GM12878 (cell line): ENCODE measurements at regions not wholly inside any gene's neighbourhood (a gene's known extent, or its start where the extent isn't known, plus 50 kb on each side); places are given as distances from the start of the nearest gene placed in this dataset.

Experiments
- ATAC-seq: fragments of 200-7000 bp; cut with Tn5 transposase; 3 replicates; pipeline ENCODE4 v1.9.1; 2020; ENCODE audit warnings: mild to moderate bottlenecking, moderate library complexity
- BruUV-seq: library from RNA; stranded (reverse); fragments of 400-500 nt; replicated peaks from 2 replicates; lab custom pipeline; 2021; lab: Mats Ljungman, UMichigan
- CTCF ChIA-PET: fragments of 300-600 bp; sonication (Branson Sonifier 250); formaldehyde crosslinking; extraction: SDS; loops from one replicate; lab custom pipeline; 2021; ENCODE audit warnings: inconsistent platforms; lab: Yijun Ruan, JAX
- POLR2A ChIA-PET: fragments of 350-600 bp; formaldehyde crosslinking; extraction: SDS; loops from one replicate; lab custom pipeline; 2021; ENCODE audit warnings: inconsistent platforms; lab: Charles Lee
- RAD21 ChIA-PET: fragments of 300-600 bp; sonication (Branson Sonifier 250); formaldehyde crosslinking; loops from one replicate; lab custom pipeline; 2023; ENCODE audit warnings: antibody characterized with exemption; ENCODE audit not compliant: unreplicated experiment; lab: Charles Lee
- SMC1A ChIA-PET: fragments of 300-600 bp; sonication (Branson Sonifier 250); formaldehyde crosslinking; loops from one replicate; lab custom pipeline; 2023; ENCODE audit not compliant: unreplicated experiment, uncharacterized antibody; lab: Charles Lee
- DNase-seq: peaks from one replicate; pipeline ENCODE4 v3.0.0-alpha.2; 2011; ENCODE audit warnings: low read depth, low spot score
- FAIRE-seq: peaks from 3 replicates; lab custom pipeline; 2011; peaks lifted over from hg19 to GRCh38; lab: Jason Lieb, UNC
- H2AFZ ChIP-seq: 2 replicates; pipeline ENCODE4 v1.6.0; 2011; ENCODE audit warnings: low read depth, low read length, control low read depth; ENCODE audit not compliant: control insufficient read depth
- H3K27ac ChIP-seq: 2 replicates; pipeline ENCODE4 v1.5.1; 2011; ENCODE audit warnings: control low read depth; ENCODE audit not compliant: control insufficient read depth, insufficient read depth
- H3K27me3 ChIP-seq, 2 experiments: replicated peaks in 1 of 2; 2 replicates each; pipeline versions ENCODE4 v1.6.0 to v1.6.1; 2011; ENCODE audit warnings: low read length in 1 of 2; ENCODE audit not compliant: control insufficient read depth in 2 of 2, insufficient read depth in 2 of 2
- H3K36me3 ChIP-seq, 2 experiments: 2 replicates each; pipeline ENCODE4 v1.5.1; 2011; ENCODE audit warnings: low read length in 1 of 2; ENCODE audit not compliant: control insufficient read depth in 2 of 2, insufficient read depth in 2 of 2
- H3K4me1 ChIP-seq: 2 replicates; pipeline ENCODE4 v1.6.1; 2011; ENCODE audit warnings: mild to moderate bottlenecking, low read length, moderate library complexity, mixed read lengths; ENCODE audit not compliant: control insufficient read depth, insufficient read depth
- H3K4me2 ChIP-seq: 2 replicates; pipeline ENCODE4 v1.6.0; 2011; ENCODE audit warnings: control low read depth; ENCODE audit not compliant: control insufficient read depth, insufficient read depth
- H3K4me3 ChIP-seq: fragments of 200-600 bp; sonication (generic); 2 replicates; pipeline ENCODE4 v1.5.1; 2016
- H3K79me2 ChIP-seq: 2 replicates; pipeline ENCODE4 v1.6.0; 2011; ENCODE audit warnings: low read length; ENCODE audit not compliant: control insufficient read depth, insufficient read depth
- H3K9ac ChIP-seq: 2 replicates; pipeline ENCODE4 v1.8.0; 2011; ENCODE audit warnings: low read length, control low read depth, mixed read lengths; ENCODE audit not compliant: control insufficient read depth, insufficient read depth
- H3K9me3 ChIP-seq: replicated peaks from 3 replicates; pipeline ENCODE4 v1.5.1; 2011; ENCODE audit warnings: mild to moderate bottlenecking, low read length; ENCODE audit not compliant: control insufficient read depth, insufficient read depth
- H4K20me1 ChIP-seq: 2 replicates; pipeline ENCODE4 v1.6.0; 2011; ENCODE audit not compliant: control insufficient read depth, insufficient read depth
- CHD2 ChIP-seq: IDR thresholded peaks from 2 replicates; pipeline ENCODE4 v1.6.1; 2011; ENCODE audit warnings: low read depth, low read length, improper control_type of control experiment, borderline replicate concordance
- EGR1 ChIP-seq, 2 experiments: IDR thresholded peaks; 1 replicate in 1 of 2; 2 replicates in 1 of 2; pipeline ENCODE4 v1.6.1; 2011 to 2012; ENCODE audit warnings: low read depth in 2 of 2, low read length in 2 of 2, borderline replicate concordance in 1 of 2, mild to moderate bottlenecking in 1 of 2, moderate library complexity in 1 of 2
- ETV6 ChIP-seq, 2 experiments: fragments of 450-650 bp in 1 of 2; IDR thresholded peaks in 1 of 2; conservative IDR thresholded peaks in 1 of 2; 2 replicates each; pipeline ENCODE4 v1.6.1; 2014; ENCODE audit warnings: antibody characterized with exemption in 1 of 2, borderline replicate concordance in 1 of 2, low read depth in 1 of 2, mild to moderate bottlenecking in 1 of 2, moderate library complexity in 1 of 2
- GABPA ChIP-seq: IDR thresholded peaks from 2 replicates; pipeline ENCODE4 v1.6.1; 2014; ENCODE audit warnings: antibody characterized with exemption, low read depth, mild to moderate bottlenecking, inconsistent platforms
- KDM1A ChIP-seq: fragments of 200-600 bp; sonication (generic); IDR thresholded peaks from 2 replicates; pipeline ENCODE4 v1.6.1; 2016; ENCODE audit warnings: borderline replicate concordance
- MEF2A ChIP-seq: IDR thresholded peaks from 2 replicates; pipeline ENCODE4 v1.6.1; 2011; ENCODE audit warnings: low read depth, mild to moderate bottlenecking, low read length, moderate library complexity; ENCODE audit not compliant: insufficient read depth
- SMAD1 ChIP-seq: fragments of 450-650 bp; IDR thresholded peaks from 2 replicates; pipeline ENCODE4 v1.6.1; 2018; ENCODE audit warnings: mild to moderate bottlenecking, low read depth; ENCODE audit not compliant: partially characterized antibody
- SREBF1 ChIP-seq: IDR thresholded peaks from 2 replicates; pipeline ENCODE4 v1.6.1; 2012; ENCODE audit warnings: mild to moderate bottlenecking, low read length
- ZNF622 ChIP-seq: fragments of 450-650 bp; IDR thresholded peaks from 2 replicates; pipeline ENCODE4 v1.6.1; 2017; ENCODE audit warnings: mild to moderate bottlenecking, inconsistent platforms
- WGBS: methylation state at CpG from one replicate; pipeline ENCODE4 v1.1.6; 2016; ENCODE audit warnings: low lambda C conversion rate; ENCODE audit not compliant: insufficient replicate concordance, insufficient coverage; ENCODE audit errors: missing lambda C conversion rate; 5-methylcytosine and 5-hydroxymethylcytosine counted together
- in situ Hi-C: fragments of 300-500 bp; cut with MboI; formaldehyde crosslinking; loops from 9 replicates; pipeline ENCODE4 v1.14.3; 2018; ENCODE audit warnings: mixed read lengths
- intact Hi-C: fragments of 100-400 bp; cut with micrococcal nuclease; formaldehyde crosslinking; loops from one replicate; pipeline ENCODE4 v1.14.2; 2022; ENCODE audit not compliant: unreplicated experiment
- TF ChIP-seq, protein P1 (sequence below): IDR thresholded peaks from 2 replicates; pipeline ENCODE4 v1.6.1; 2012; ENCODE audit warnings: improper control_type of control experiment, low read depth, low read length; ENCODE audit not compliant: insufficient replicate concordance
- TF ChIP-seq, protein P2 (sequence below): IDR thresholded peaks from 2 replicates; pipeline ENCODE4 v1.6.1; 2012; ENCODE audit warnings: low read length, inconsistent platforms
- TF ChIP-seq, protein P3 (sequence below): fragments of 450-650 bp; IDR thresholded peaks from 2 replicates; pipeline ENCODE4 v1.6.1; 2017; ENCODE audit warnings: mild to moderate bottlenecking

DNA sequence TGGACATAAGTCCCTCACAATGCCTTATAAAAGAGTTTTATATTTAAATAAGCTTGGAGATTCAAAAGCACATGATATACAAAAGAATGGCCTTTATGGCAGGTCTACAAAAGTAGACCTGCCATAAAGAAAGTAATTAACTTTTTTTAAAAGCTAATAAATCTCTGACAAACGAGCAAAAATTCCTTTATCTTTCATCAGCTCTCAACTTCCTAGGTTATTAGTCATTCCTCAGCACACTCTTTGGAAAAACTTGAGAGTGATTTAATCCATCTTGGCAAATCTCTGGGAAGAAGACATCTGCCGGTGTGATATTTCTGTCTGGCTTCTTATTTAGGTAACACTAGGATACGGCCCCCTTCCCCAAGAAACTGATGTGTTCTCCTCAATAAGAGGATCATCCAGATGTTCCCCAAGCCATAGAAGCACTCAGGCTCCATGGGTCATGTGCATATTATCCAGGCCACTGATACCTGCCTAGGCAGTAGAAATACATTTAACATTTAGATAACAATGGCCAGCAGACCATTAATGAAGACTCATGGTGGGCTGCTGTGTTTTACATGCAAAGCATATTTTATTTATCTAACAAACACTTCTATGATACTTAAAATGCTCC, 372.7 kb downstream of the LIG4 start:
- no peaks in the 10 kb centered on the region for H3K79me2 ChIP-seq
- H3K27me3 ChIP-seq = no peaks in the 10 kb centered on the region
- CTCF ChIA-PET = no interaction called here
- BruUV-seq = no TSS peak
- H3K9ac ChIP-seq = no peak overlapping the region
- SMC1A ChIA-PET = no interaction called here
- H3K27ac ChIP-seq = no peak overlapping the region
- no peak overlapping the region for H3K4me2 ChIP-seq
- no peaks in the 10 kb centered on the region for H4K20me1 ChIP-seq
- RAD21 ChIA-PET = no interaction called here
- TF ChIP-seq SMAD1 (no peak), KDM1A (no peak), GABPA (no peak), CHD2 (no peak), EGR1 (IDR thresholded peaks at IDR 0.05; ENCODE audit: borderline replicate concordance in 1 of 2, low read depth in 2 of 2, low read length in 2 of 2) (no peak), ETV6 (conservative IDR thresholded peaks at IDR 0.05 in 1 of 2, IDR thresholded peaks at IDR 0.05 in 1 of 2; ENCODE audit: borderline replicate concordance in 1 of 2, low read depth in 1 of 2) (no peak), ZNF622 (no peak), MEF2A (no peak), SREBF1 (no peak)
- TF ChIP-seq, protein P1, sequence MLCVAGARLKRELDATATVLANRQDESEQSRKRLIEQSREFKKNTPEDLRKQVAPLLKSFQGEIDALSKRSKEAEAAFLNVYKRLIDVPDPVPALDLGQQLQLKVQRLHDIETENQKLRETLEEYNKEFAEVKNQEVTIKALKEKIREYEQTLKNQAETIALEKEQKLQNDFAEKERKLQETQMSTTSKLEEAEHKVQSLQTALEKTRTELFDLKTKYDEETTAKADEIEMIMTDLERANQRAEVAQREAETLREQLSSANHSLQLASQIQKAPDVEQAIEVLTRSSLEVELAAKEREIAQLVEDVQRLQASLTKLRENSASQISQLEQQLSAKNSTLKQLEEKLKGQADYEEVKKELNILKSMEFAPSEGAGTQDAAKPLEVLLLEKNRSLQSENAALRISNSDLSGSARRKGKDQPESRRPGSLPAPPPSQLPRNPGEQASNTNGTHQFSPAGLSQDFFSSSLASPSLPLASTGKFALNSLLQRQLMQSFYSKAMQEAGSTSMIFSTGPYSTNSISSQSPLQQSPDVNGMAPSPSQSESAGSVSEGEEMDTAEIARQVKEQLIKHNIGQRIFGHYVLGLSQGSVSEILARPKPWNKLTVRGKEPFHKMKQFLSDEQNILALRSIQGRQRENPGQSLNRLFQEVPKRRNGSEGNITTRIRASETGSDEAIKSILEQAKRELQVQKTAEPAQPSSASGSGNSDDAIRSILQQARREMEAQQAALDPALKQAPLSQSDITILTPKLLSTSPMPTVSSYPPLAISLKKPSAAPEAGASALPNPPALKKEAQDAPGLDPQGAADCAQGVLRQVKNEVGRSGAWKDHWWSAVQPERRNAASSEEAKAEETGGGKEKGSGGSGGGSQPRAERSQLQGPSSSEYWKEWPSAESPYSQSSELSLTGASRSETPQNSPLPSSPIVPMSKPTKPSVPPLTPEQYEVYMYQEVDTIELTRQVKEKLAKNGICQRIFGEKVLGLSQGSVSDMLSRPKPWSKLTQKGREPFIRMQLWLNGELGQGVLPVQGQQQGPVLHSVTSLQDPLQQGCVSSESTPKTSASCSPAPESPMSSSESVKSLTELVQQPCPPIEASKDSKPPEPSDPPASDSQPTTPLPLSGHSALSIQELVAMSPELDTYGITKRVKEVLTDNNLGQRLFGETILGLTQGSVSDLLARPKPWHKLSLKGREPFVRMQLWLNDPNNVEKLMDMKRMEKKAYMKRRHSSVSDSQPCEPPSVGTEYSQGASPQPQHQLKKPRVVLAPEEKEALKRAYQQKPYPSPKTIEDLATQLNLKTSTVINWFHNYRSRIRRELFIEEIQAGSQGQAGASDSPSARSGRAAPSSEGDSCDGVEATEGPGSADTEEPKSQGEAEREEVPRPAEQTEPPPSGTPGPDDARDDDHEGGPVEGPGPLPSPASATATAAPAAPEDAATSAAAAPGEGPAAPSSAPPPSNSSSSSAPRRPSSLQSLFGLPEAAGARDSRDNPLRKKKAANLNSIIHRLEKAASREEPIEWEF = no peak
- TF ChIP-seq, protein P2, sequence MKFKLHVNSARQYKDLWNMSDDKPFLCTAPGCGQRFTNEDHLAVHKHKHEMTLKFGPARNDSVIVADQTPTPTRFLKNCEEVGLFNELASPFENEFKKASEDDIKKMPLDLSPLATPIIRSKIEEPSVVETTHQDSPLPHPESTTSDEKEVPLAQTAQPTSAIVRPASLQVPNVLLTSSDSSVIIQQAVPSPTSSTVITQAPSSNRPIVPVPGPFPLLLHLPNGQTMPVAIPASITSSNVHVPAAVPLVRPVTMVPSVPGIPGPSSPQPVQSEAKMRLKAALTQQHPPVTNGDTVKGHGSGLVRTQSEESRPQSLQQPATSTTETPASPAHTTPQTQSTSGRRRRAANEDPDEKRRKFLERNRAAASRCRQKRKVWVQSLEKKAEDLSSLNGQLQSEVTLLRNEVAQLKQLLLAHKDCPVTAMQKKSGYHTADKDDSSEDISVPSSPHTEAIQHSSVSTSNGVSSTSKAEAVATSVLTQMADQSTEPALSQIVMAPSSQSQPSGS = no peak
- TF ChIP-seq, protein P3, sequence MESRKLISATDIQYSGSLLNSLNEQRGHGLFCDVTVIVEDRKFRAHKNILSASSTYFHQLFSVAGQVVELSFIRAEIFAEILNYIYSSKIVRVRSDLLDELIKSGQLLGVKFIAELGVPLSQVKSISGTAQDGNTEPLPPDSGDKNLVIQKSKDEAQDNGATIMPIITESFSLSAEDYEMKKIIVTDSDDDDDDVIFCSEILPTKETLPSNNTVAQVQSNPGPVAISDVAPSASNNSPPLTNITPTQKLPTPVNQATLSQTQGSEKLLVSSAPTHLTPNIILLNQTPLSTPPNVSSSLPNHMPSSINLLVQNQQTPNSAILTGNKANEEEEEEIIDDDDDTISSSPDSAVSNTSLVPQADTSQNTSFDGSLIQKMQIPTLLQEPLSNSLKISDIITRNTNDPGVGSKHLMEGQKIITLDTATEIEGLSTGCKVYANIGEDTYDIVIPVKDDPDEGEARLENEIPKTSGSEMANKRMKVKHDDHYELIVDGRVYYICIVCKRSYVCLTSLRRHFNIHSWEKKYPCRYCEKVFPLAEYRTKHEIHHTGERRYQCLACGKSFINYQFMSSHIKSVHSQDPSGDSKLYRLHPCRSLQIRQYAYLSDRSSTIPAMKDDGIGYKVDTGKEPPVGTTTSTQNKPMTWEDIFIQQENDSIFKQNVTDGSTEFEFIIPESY = no peak
- H3K36me3 ChIP-seq = no peaks in the 10 kb centered on the region
- WGBS = 29% methylated on average over 3 of the region's 3 CpGs
- H3K4me3 ChIP-seq = no peak overlapping the region
- intact Hi-C loops = no loop called here
- H3K9me3 ChIP-seq = no peaks in the 10 kb centered on the region
- in situ Hi-C loops = no loop called here
- no peak overlapping the region for H2AFZ ChIP-seq
- DNase-seq (no peak), FAIRE-seq (no peak), ATAC-seq (no peak)
- POLR2A ChIA-PET = no interaction called here
- no peaks in the 10 kb centered on the region for H3K4me1 ChIP-seq
